GM21423 (cell line): ENCODE measurements at regions not wholly inside any gene's neighbourhood (a gene's known extent, or its start where the extent isn't known, plus 50 kb on each side); places are given as distances from the start of the nearest gene placed in this dataset.
A peak's percentile ranks its signal among the peaks of the same experiment; 100 is the strongest.
"Not testable (repeated sequence)": the region's sequence is repeated elsewhere in the genome, so short reads cannot be mapped to it uniquely, and the experiment has no call there.

ENCODE experiments used
- ATAC-seq: cut with Tn5 transposase; IDR thresholded peaks from one replicate; pipeline ENCODE4 v1.9.1; 2021; ENCODE audit warnings: mild to moderate bottlenecking, moderate library complexity; ENCODE audit not compliant: unreplicated experiment

- ATAC-seq = no peak
Measured at GRCh38 chr15:60254416-60254815, 143.4 kb downstream of the ANXA2 start.

- ATAC-seq = peak; percentile 94
Measured at GRCh38 chr15:60255390-60255789, 142.4 kb downstream of the ANXA2 start.

- no peak for ATAC-seq
Measured at GRCh38 chr15:60257591-60258159, 140.1 kb downstream of the ANXA2 start.

- no peak for ATAC-seq
Measured at GRCh38 chr15:60259469-60259868, 138.3 kb downstream of the ANXA2 start.

- ATAC-seq = no peak
Measured at GRCh38 chr15:60264088-60264487, 133.7 kb downstream of the ANXA2 start.

GRCh38 chr15:60264566-60264965 is 133.2 kb downstream of the ANXA2 start:
- no peak for ATAC-seq

GRCh38 chr15:60265057-60265456 is 132.7 kb downstream of the ANXA2 start:
- ATAC-seq = no peak

- ATAC-seq = no peak
Measured at GRCh38 chr15:60272623-60273022, 125.2 kb downstream of the ANXA2 start.

GRCh38 chr15:60275624-60276023 is 122.2 kb downstream of the ANXA2 start:
- no peak for ATAC-seq

- ATAC-seq = no peak
Measured at GRCh38 chr15:60278879-60279278, 118.9 kb downstream of the ANXA2 start.

GRCh38 chr15:60280259-60280658 is 117.5 kb downstream of the ANXA2 start:
- ATAC-seq = no peak

- no peak for ATAC-seq
Measured at GRCh38 chr15:60283936-60284335, 113.8 kb downstream of the ANXA2 start.

- ATAC-seq = not testable (repeated sequence)
Measured at GRCh38 chr15:60295901-60296300, 101.9 kb downstream of the ANXA2 start.

- no peak for ATAC-seq
Measured at GRCh38 chr15:60297047-60297446, 100.7 kb downstream of the ANXA2 start.
